ENCODE measurements at regions not wholly inside any gene's neighbourhood (a gene's known extent, or its start where the extent isn't known, plus 50 kb on each side); places are given as distances from the start of the nearest gene placed in this dataset.
"Not testable (repeated sequence)": the region's sequence is repeated elsewhere in the genome, so short reads cannot be mapped to it uniquely, and the experiment has no call there.

DNA sequence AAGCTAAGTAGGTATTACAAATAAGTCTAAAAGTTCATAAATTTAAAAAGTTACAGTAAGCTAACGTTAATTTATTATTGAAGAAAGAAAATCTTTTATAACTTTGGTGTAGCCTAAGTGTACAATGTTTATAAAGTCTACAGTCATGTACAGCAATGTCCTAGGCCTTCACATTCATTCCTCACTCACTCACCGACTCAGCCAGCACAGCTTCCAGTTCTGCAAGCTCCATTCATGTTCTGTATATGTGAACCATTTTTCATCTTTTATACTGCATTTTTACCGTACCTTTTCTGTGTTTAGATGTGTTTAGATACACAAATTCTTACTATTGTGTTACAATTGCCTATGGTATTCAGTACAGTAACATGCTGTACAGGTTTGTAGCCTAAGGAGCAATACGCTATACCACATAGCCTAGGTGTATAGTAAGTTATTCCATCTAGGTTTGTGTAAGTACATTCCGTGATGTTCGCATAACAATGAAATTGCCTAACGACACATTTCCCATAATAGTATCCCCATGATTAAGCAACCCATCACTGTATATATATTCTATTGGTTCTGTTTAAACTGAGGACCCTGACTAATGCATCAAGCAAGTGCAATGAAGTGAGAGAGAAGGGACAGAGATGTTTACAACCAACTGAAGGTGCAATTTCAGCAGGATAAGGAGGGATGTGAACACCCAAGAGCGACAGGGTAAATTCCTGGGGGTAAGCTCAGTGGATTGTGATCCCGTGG is 88.9 kb upstream of the TRIO start:
- no peak for DNase-seq

- DNase-seq: no peak
Observed at GRCh38 chr5:14050821-14051220, 92.3 kb upstream of the TRIO start.

DNA sequence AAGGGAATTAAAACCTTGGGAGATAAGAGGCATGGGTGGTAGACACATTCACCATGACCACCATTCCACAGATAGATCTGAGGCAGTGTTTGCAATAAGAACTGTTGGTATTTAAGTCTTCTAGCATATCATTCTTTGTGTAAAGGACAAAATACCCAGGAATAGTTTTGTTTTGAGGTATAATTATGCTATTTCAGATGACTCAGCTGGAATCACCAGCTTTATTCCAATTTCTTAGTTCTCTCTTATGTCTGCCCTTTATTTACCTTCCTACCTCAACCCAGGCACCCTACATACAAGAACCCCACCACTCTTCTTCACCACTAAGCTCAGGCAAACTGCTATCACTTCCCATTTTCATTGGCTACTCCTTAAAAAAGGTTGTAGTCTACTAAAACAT is 94.7 kb upstream of the TRIO start:
- no peak for DNase-seq

- no peak for DNase-seq
Observed at GRCh38 chr5:14041528-14042192, 97.2 kb upstream of the DNAH5 start.

GRCh38 chr5:14040542-14040941 is 96.1 kb upstream of the DNAH5 start:
- peak in 1 of 3 experiments; percentile 8 for DNase-seq

GRCh38 chr5:14039576-14039975 is 95.1 kb upstream of the DNAH5 start:
- DNase-seq: no peak

- DNase-seq: no peak
Observed at GRCh38 chr5:14039063-14039462, 94.6 kb upstream of the DNAH5 start.

DNA sequence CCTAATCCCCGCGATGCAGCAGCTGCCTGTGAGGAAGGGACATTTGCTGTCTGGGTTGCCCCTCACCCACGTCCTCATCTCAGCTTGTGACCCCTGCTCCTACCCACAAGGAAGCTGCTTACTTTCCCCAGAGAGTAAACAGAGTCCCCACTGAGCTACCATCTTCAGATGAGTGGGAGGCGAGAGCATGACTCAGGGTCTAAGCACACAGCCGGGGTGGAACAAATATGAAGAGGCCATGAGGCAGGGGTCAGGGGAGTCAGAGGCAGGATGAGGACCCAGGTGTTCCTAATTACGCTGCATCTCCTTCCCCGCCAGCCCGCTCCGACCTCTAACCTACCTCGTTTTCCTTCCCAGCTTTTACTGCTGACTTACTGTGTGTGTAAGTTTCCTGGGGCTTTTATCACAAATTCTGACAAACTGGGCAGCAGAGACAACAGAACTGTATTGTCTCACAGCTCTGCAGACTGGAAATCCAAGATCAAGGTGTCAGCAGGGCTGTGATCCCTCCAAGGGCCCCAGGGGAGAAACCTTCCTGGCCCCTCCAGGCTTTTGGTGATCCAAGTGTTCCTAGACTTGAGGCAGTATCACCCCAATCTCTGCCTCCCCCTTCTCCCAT is 94.0 kb upstream of the DNAH5 start:
- DNase-seq: peak in 1 of 3 experiments; percentile 15

DNA sequence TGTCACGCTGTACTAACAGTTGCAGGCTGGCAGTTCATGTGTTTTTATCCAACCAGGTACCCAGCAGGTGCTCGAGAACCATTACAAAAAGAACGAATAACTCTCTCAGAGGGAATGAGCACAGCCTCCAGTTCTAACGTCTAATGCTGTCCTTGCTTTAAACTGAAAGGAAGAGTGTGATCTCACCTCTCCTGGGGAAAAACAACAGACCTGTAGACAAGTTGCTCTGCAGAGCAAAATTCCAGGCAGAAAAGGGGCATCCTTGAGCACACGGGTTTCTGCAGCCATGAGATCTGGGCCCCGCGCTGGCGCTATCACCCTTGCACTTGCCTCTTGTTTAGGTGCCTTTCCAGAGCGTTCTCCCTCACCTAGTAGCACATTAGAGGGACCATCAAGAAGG is 92.5 kb upstream of the DNAH5 start:
- no peak for DNase-seq

- no peak for DNase-seq
Observed at GRCh38 chr5:14036514-14036913, 92.0 kb upstream of the DNAH5 start.

DNA sequence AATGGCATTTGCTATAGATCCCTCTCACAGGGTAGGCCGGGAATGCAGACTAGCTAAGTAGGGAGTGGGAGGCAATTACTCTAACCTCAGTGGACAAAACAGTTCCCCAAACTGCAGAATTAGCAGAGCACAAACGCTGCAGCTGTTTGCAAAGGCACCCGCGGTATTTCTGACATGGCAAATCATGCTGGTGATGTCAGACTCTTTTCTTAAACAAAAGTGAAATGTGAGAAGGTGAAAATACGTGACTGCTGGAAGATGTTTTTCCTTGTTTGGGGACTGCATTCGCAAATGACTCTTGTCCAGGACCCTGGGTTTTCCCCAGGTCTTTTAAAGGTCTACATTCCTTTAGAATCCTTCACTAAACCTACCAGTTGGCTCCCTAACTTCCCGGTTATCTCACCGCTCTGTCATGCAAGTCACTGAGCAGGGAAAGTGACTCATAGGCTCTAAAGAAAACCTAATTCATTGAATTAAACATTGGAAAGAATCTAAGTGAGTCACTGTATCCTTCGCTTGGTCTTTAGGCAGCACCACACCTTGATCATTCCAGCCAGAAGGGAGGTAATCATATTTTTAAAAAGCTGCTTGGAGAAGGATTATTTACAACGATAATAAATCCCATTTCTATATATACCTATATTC is 91.5 kb upstream of the DNAH5 start:
- DNase-seq: peak in 1 of 3 experiments; percentile 20

GRCh38 chr5:14034963-14035362 is 90.5 kb upstream of the DNAH5 start:
- DNase-seq: no peak

- DNase-seq: no peak
Observed at GRCh38 chr5:14032918-14033317, 88.4 kb upstream of the DNAH5 start.

DNA sequence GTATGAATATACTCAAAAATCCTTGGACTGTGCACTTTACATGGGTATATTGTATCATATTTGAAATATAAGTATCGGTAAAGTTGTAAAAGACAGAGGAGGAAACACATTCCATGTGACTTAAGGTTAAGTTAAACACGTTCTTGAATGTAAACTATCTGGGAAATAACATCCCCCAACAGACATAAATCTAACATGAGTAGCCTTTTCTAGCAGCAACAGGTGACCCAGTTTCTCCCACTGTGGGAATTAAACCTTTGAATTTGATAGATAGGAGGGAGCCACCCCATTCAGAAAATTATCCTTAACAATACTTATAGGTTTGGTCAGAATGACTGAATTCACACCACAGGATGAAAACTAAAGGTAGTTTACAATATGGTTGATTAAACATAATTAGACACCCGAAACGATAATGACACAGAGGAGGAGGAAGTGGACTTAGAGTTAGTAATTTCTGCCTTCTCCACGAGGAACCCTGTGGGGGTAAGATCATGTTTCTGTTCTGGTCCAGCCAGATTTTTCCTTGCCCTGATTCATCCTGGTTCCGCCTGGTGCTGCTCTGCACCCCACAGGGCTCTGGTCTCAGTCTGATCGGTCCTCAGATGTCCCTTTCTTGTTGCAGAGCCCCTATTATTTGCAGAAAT is 84.6 kb upstream of the DNAH5 start:
- peak in 2 of 3 experiments; percentile 39 to 76 for DNase-seq

DNA sequence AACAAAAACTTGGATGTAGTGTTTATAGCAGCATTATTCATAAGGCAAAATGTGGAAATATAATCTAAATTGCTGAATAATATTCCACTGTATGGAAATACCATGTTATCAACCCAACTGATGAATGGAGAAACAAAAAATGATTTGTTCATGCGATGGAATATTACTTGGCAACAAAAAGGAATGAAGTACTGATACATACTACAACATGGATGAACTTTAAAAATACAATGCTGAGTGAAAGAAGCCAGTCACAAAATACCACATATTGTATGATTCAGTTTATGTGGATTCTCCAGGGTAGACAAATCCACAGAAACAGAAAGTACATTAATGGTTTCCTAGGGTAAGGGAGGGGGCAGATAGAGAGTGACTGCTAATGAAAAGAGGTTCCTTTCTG is 83.7 kb upstream of the DNAH5 start:
- no peak for DNase-seq

- no peak for DNase-seq
Observed at GRCh38 chr5:14025569-14026286, 81.2 kb upstream of the DNAH5 start.

DNA sequence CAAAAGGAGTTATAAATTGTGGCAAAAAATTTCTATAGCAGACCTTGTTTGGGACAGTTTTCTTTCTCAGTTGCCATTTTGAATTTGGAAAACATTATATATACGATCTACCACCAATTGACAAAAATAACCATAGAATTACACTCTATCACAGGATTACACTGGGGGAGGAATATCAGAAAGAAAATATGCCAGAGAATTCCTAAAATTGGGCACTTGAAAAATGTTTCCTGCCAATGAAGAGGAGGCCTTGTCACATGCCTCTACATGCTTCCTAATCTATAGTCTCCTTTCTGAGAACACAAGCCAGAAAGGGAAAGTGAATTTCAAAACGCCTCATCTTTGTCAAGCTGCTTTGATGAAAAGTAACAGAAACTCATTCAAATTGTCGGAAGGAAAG is 78.5 kb upstream of the DNAH5 start:
- DNase-seq: no peak

DNA sequence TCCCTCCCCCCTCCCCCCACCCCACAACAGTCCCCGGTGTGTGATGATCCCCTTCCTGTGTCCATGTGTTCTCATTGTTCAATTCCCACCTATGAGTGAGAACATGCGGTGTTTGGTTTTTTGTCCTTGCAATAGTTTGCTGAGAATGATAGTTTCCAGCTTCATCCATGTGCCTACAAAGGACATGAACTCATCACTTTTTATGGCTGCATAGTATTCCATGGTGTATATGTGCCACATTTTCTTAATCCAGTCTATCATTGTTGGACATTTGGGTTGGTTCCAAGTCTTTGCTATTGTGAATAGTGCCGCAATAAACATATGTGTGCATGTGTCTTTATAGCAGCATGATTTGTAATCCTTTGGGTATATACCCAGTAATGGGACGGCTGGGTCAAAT is 76.5 kb upstream of the DNAH5 start:
- DNase-seq: not testable (repeated sequence)

DNA sequence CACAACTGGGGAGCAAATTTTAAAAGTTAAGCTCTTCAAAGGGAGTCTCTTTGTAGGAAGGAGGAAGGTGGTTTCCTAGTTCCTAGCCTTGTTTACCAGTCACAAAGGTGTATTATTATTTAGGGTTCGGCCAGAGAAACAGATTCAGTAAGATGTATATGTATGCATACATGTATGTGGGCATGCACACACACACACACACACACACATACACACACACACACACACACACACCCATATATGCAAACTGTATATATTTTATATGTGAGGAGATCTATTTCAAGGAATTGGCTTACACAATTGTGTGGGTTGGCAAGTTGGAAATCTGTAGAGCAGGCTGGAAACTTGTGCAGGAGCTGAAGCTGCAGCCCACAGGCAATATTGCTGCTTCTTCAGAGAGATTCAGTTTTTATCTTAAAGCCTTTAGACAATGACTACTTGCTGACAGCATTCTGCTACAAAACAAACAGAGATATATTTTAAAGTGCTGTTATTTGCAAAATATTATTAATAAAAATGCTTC is 75.3 kb upstream of the DNAH5 start:
- DNase-seq: no peak

- no peak for DNase-seq
Observed at GRCh38 chr5:14017904-14018303, 73.4 kb upstream of the DNAH5 start.

GRCh38 chr5:14016549-14016948 is 72.1 kb upstream of the DNAH5 start:
- no peak for DNase-seq
